Keratinocyte (primary cell): ENCODE measurements at regions not wholly inside any gene's neighbourhood (a gene's known extent, or its start where the extent isn't known, plus 50 kb on each side); places are given as distances from the start of the nearest gene placed in this dataset.

Experiments
- DNase-seq: peaks from one replicate; pipeline ENCODE4 v3.0.0-alpha.2; 2011; ENCODE audit warnings: low read depth, missing footprints, low spot score
- FAIRE-seq: peaks from 2 replicates; lab custom pipeline; 2011; peaks lifted over from hg19 to GRCh38; lab: Jason Lieb, UNC
- H2AFZ ChIP-seq: 2 replicates; pipeline ENCODE4 v1.6.0; 2012; ENCODE audit warnings: low read length, control low read depth, inconsistent platforms; ENCODE audit not compliant: control insufficient read depth
- H3K27ac ChIP-seq: 2 replicates; pipeline ENCODE4 v1.5.1; 2011; ENCODE audit warnings: low read length; ENCODE audit not compliant: control insufficient read depth, insufficient read depth
- H3K27me3 ChIP-seq: 3 replicates; pipeline ENCODE4 v1.6.0; 2011; ENCODE audit warnings: low read length; ENCODE audit not compliant: control insufficient read depth, insufficient read depth; ENCODE audit errors: extremely low read depth
- H3K36me3 ChIP-seq, 2 experiments: 2 replicates in 1 of 2; 3 replicates in 1 of 2; pipeline ENCODE4 v1.5.1; 2011; ENCODE audit warnings: low read length in 2 of 2, mild to moderate bottlenecking in 1 of 2; ENCODE audit not compliant: control insufficient read depth in 2 of 2, insufficient read depth in 2 of 2; ENCODE audit errors: extremely low read depth in 1 of 2
- H3K4me1 ChIP-seq: 3 replicates; pipeline ENCODE4 v1.5.1; 2011; ENCODE audit warnings: low read length; ENCODE audit not compliant: control insufficient read depth, insufficient read depth; ENCODE audit errors: extremely low read depth
- H3K4me2 ChIP-seq: 3 replicates; pipeline ENCODE4 v1.6.0; 2011; ENCODE audit warnings: low read depth, low read length; ENCODE audit not compliant: control insufficient read depth, insufficient read depth; ENCODE audit errors: extremely low read depth
- H3K4me3 ChIP-seq, 3 experiments: fragments of 200-600 bp in 1 of 3; sonication (generic) in 1 of 3; 2 replicates in 2 of 3; 3 replicates in 1 of 3; pipeline ENCODE4 v1.5.1; 2011 to 2016; ENCODE audit warnings: low read length in 3 of 3, mild to moderate bottlenecking in 3 of 3, control low read depth in 2 of 3, inconsistent platforms in 1 of 3, low read depth in 1 of 3, mixed read lengths in 1 of 3, mixed run types in 1 of 3, moderate library complexity in 1 of 3; ENCODE audit not compliant: control insufficient read depth in 2 of 3, insufficient read depth in 2 of 3; ENCODE audit errors: extremely low read depth in 1 of 3
- H3K79me2 ChIP-seq: 2 replicates; pipeline ENCODE4 v1.6.0; 2012; ENCODE audit warnings: low read length; ENCODE audit not compliant: control insufficient read depth, insufficient read depth
- H3K9ac ChIP-seq: 3 replicates; pipeline ENCODE4 v1.6.0; 2011; ENCODE audit warnings: low read length; ENCODE audit not compliant: control insufficient read depth, insufficient read depth; ENCODE audit errors: extremely low read depth
- H3K9me1 ChIP-seq: 3 replicates; pipeline ENCODE4 v1.6.0; 2011; ENCODE audit warnings: low read length; ENCODE audit not compliant: control insufficient read depth, insufficient read depth; ENCODE audit errors: extremely low read depth
- H3K9me3 ChIP-seq: 2 replicates; pipeline ENCODE4 v1.5.1; 2012; ENCODE audit warnings: low read depth, low read length; ENCODE audit not compliant: control insufficient read depth
- H4K20me1 ChIP-seq: 3 replicates; pipeline ENCODE4 v1.6.0; 2011; ENCODE audit warnings: low read length; ENCODE audit not compliant: control insufficient read depth, insufficient read depth; ENCODE audit errors: extremely low read depth
- EZH2 ChIP-seq: IDR thresholded peaks from one replicate; pipeline ENCODE4 v1.6.1; 2012; ENCODE audit warnings: inconsistent platforms, mild to moderate bottlenecking, low read length, moderate library complexity
- dilution Hi-C: fragments of 300-500 bp; cut with MboI; formaldehyde crosslinking; loops from one replicate; pipeline ENCODE4 v1.7.0; 2020; ENCODE audit warnings: low sequenced_read_pairs; ENCODE audit not compliant: extremely low pct_ligation_motif_present
- TF ChIP-seq, protein P1 (sequence below), 3 experiments: IDR thresholded peaks in 1 of 3; conservative IDR thresholded peaks in 1 of 3; optimal IDR thresholded peaks in 1 of 3; 2 replicates in 2 of 3; 3 replicates in 1 of 3; pipeline versions ENCODE3 to v1.5.1; 2011; ENCODE audit warnings: low read length in 3 of 3, mild to moderate bottlenecking in 3 of 3, moderate library complexity in 2 of 3, control low read depth in 1 of 3, inconsistent platforms in 1 of 3; ENCODE audit not compliant: insufficient read depth in 2 of 3; ENCODE audit errors: extremely low read depth in 1 of 3

DNA sequence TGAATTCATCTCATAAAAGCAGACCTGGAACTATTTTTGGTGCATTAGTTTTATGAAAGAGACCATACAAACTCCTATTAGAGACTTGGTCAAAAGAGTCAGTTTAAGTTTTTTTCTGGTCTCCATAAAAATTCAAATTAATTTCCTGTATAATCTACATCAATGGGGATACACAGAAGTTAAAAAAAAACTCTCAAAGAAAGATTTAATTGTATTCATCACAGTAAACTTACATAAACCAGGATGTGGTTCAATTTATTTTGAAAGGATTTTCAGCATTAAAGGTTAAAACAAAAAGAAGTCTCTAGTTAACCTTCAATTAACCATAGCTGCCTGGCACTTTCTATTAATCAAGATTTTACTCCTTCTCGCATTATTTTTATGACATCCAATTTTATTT is 530.3 kb upstream of the KCNMB2 start:
- H3K79me2 ChIP-seq, result no peaks in the 10 kb centered on the region
- H3K27me3 ChIP-seq, result no peaks in the 10 kb centered on the region
- H3K4me2 ChIP-seq, result no peak overlapping the region
- dilution Hi-C loops, result no loop called here
- FAIRE-seq (no peak), DNase-seq (no peak)
- TF ChIP-seq, protein P1, sequence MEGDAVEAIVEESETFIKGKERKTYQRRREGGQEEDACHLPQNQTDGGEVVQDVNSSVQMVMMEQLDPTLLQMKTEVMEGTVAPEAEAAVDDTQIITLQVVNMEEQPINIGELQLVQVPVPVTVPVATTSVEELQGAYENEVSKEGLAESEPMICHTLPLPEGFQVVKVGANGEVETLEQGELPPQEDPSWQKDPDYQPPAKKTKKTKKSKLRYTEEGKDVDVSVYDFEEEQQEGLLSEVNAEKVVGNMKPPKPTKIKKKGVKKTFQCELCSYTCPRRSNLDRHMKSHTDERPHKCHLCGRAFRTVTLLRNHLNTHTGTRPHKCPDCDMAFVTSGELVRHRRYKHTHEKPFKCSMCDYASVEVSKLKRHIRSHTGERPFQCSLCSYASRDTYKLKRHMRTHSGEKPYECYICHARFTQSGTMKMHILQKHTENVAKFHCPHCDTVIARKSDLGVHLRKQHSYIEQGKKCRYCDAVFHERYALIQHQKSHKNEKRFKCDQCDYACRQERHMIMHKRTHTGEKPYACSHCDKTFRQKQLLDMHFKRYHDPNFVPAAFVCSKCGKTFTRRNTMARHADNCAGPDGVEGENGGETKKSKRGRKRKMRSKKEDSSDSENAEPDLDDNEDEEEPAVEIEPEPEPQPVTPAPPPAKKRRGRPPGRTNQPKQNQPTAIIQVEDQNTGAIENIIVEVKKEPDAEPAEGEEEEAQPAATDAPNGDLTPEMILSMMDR (optimal IDR thresholded peaks at IDR 0.05 in 1 of 3, IDR thresholded peaks at IDR 0.05 in 1 of 3, conservative IDR thresholded peaks at IDR 0.05 in 1 of 3; ENCODE audit: extremely low read depth in 1 of 3, insufficient read depth in 2 of 3, low read length in 3 of 3), result no peak
- no peak for TF ChIP-seq EZH2
- no peaks in the 10 kb centered on the region for H3K9me1 ChIP-seq
- H3K9me3 ChIP-seq, result no peaks in the 10 kb centered on the region
- H3K27ac ChIP-seq, result no peak overlapping the region
- H3K36me3 ChIP-seq, result no peaks in the 10 kb centered on the region
- H3K9ac ChIP-seq, result no peak overlapping the region
- H3K4me1 ChIP-seq, result no peaks in the 10 kb centered on the region
- no peak overlapping the region for H3K4me3 ChIP-seq
- no peak overlapping the region for H2AFZ ChIP-seq
- no peaks in the 10 kb centered on the region for H4K20me1 ChIP-seq

DNA sequence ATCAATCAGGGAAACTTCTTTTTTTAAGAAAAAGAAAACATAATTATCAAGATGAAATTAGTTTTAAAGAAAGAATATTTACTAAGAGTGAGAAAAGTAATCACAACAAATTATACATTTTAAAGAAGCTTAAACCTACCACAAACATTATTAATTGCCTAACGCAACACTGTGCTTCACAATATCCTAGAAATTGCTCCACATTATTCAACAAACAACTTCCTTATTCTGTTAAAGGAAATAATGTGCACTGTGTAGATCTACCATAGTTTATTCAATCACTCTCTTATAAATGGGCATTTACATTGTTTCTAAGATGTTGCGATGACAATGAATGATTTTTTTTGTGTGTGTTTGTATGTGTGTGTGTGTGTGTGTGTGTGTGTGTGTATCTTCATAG is 525.9 kb upstream of the KCNMB2 start:
- no peaks in the 10 kb centered on the region for H3K79me2 ChIP-seq
- DNase-seq, result no peak

More for the DNA sequence above, 525.9 kb upstream of the KCNMB2 start:
- Histone ChIP-seq H3K9me1 (no peaks in the 10 kb centered on the region), H3K4me2 (no peak overlapping the region), H3K27ac (no peak overlapping the region), H3K4me1 (no peaks in the 10 kb centered on the region), H3K36me3 (no peaks in the 10 kb centered on the region), H2AFZ (no peak overlapping the region), H3K27me3 (no peaks in the 10 kb centered on the region), H3K9ac (no peak overlapping the region), H3K4me3 (no peak overlapping the region), H4K20me1 (no peaks in the 10 kb centered on the region), H3K9me3 (no peaks in the 10 kb centered on the region)
- dilution Hi-C loops, result no loop called here
- FAIRE-seq, result no peak
- TF ChIP-seq, protein P1 (optimal IDR thresholded peaks at IDR 0.05 in 1 of 3, IDR thresholded peaks at IDR 0.05 in 1 of 3, conservative IDR thresholded peaks at IDR 0.05 in 1 of 3; ENCODE audit: extremely low read depth in 1 of 3, insufficient read depth in 2 of 3, low read length in 3 of 3), result no peak
- TF ChIP-seq EZH2, result no peak
